Skin epidermis (tissue), 12 donors: ENCODE measurements at regions not wholly inside any gene's neighbourhood (a gene's known extent, or its start where the extent isn't known, plus 50 kb on each side); places are given as distances from the start of the nearest gene placed in this dataset.
"Not testable (repeated sequence)": the region's sequence is repeated elsewhere in the genome, so short reads cannot be mapped to it uniquely, and the experiment has no call there.

Source experiments
- H3K27ac ChIP-seq, 21 experiments: fragments of 200-600 bp; sonication (generic) in 11 of 21; one replicate each; pipeline ENCODE4 v1.5.0; 2020; ENCODE audit warnings: mild to moderate bottlenecking in 3 of 21, inconsistent platforms in 2 of 21, moderate library complexity in 2 of 21
- H3K4me3 ChIP-seq, 7 experiments: fragments of 200-600 bp; sonication (generic) in 2 of 7; one replicate each; pipeline ENCODE4 v1.5.0; 2020; ENCODE audit warnings: inconsistent platforms in 2 of 7, mild to moderate bottlenecking in 2 of 7, moderate library complexity in 1 of 7

- H3K4me3 ChIP-seq: no peak overlapping the region
- no peak overlapping the region for H3K27ac ChIP-seq
Observed at GRCh38 chr4:77220828-77221613, 64.0 kb downstream of the CCNG2 start.

GRCh38 chr4:77225022-77225421 lies 68.0 kb downstream of the CCNG2 start:
- H3K27ac ChIP-seq: no peak overlapping the region
- no peak overlapping the region for H3K4me3 ChIP-seq

GRCh38 chr4:77226939-77227705 lies 70.1 kb downstream of the CCNG2 start:
- H3K27ac ChIP-seq: no peak overlapping the region

GRCh38 chr4:77229433-77229832 lies 72.4 kb downstream of the CCNG2 start:
- no peak overlapping the region for H3K4me3 ChIP-seq
- H3K27ac ChIP-seq: no peak overlapping the region

More at GRCh38 chr4:77226939-77227705, 70.1 kb downstream of the CCNG2 start:
- H3K4me3 ChIP-seq: no peak overlapping the region

- H3K4me3 ChIP-seq: no peak overlapping the region
- H3K27ac ChIP-seq: no peak overlapping the region
Observed at GRCh38 chr4:77232653-77233052, 75.6 kb downstream of the CCNG2 start.

- H3K27ac ChIP-seq: no peak overlapping the region
- no peak overlapping the region for H3K4me3 ChIP-seq
Observed at GRCh38 chr4:77235289-77235854, 78.4 kb downstream of the CCNG2 start.

- Histone ChIP-seq H3K4me3 (no peak overlapping the region), H3K27ac (no peak overlapping the region)
Observed at GRCh38 chr4:77236806-77237205, 79.8 kb downstream of the CCNG2 start.

- H3K27ac ChIP-seq: no peak overlapping the region
- H3K4me3 ChIP-seq: no peak overlapping the region
Observed at GRCh38 chr4:77240469-77241066, 83.6 kb downstream of the CCNG2 start.

- no peak overlapping the region for H3K4me3 ChIP-seq
- no peak overlapping the region for H3K27ac ChIP-seq
Observed at GRCh38 chr4:77248805-77249204, 91.8 kb downstream of the CCNG2 start.

- no peak overlapping the region for H3K4me3 ChIP-seq
- no peak overlapping the region for H3K27ac ChIP-seq
Observed at GRCh38 chr4:77251751-77252150, 94.7 kb downstream of the CCNG2 start.

GRCh38 chr4:77263247-77263646 lies 106.2 kb downstream of the CCNG2 start:
- Histone ChIP-seq H3K4me3 (no peak overlapping the region), H3K27ac (no peak overlapping the region)

- not testable (repeated sequence) for H3K27ac ChIP-seq, H3K4me3 ChIP-seq
Observed at GRCh38 chr4:77263976-77264375, 107.0 kb downstream of the CCNG2 start.

- H3K27ac ChIP-seq: no peak overlapping the region
- H3K4me3 ChIP-seq: no peak overlapping the region
Observed at GRCh38 chr4:77264826-77265225, 107.8 kb downstream of the CCNG2 start.

- no peak overlapping the region for H3K27ac ChIP-seq
- H3K4me3 ChIP-seq: no peak overlapping the region
Observed at GRCh38 chr4:77268108-77268507, 111.1 kb downstream of the CCNG2 start.

GRCh38 chr4:77269505-77269904 lies 112.5 kb downstream of the CCNG2 start:
- no peak overlapping the region for H3K27ac ChIP-seq
- no peak overlapping the region for H3K4me3 ChIP-seq

- Histone ChIP-seq H3K27ac (no peak overlapping the region), H3K4me3 (no peak overlapping the region)
Observed at GRCh38 chr4:77273412-77273811, 116.4 kb downstream of the CCNG2 start.

- H3K27ac ChIP-seq, H3K4me3 ChIP-seq: not testable (repeated sequence)
Observed at GRCh38 chr4:77279114-77279513, 122.1 kb downstream of the CCNG2 start.

- no peak overlapping the region for H3K4me3 ChIP-seq
- H3K27ac ChIP-seq: no peak overlapping the region
Observed at GRCh38 chr4:77282305-77282704, 125.3 kb downstream of the CCNG2 start.

GRCh38 chr4:77284036-77284435 lies 127.0 kb downstream of the CCNG2 start:
- H3K4me3 ChIP-seq: no peak overlapping the region
- no peak overlapping the region for H3K27ac ChIP-seq

GRCh38 chr4:77286906-77287305 lies 129.9 kb downstream of the CCNG2 start:
- H3K4me3 ChIP-seq: no peak overlapping the region
- H3K27ac ChIP-seq: no peak overlapping the region

GRCh38 chr4:77293426-77293825 lies 136.4 kb downstream of the CCNG2 start:
- no peak overlapping the region for H3K4me3 ChIP-seq
- H3K27ac ChIP-seq: no peak overlapping the region
